Activated CD8-positive, alpha-beta T cell treated with anti-CD3 and anti-CD28 coated beads, Interleukin-2, amount 10 ng/mL, durations not matched to agents 7 days and 5 days (primary cell): ENCODE measurements at regions not wholly inside any gene's neighbourhood (a gene's known extent, or its start where the extent isn't known, plus 50 kb on each side); places are given as distances from the start of the nearest gene placed in this dataset.
"Not testable (repeated sequence)": the region's sequence is repeated elsewhere in the genome, so short reads cannot be mapped to it uniquely, and the experiment has no call there.

Source experiments
- ATAC-seq: fragments of 150-1000 bp; cut with Tn5 transposase; one replicate; pipeline ENCODE4 v1.10.0; 2021; ENCODE audit warnings: moderate library complexity
- CTCF ChIA-PET: fragments of 350-600 bp; sonication (Branson Sonifier 250); formaldehyde crosslinking; loops from one replicate; lab custom pipeline; 2021; ENCODE audit warnings: antibody characterized with exemption; lab: Charles Lee
- POLR2A ChIA-PET: fragments of 350-600 bp; sonication (Branson Sonifier 250); formaldehyde crosslinking; loops from one replicate; lab custom pipeline; 2021; ENCODE audit warnings: antibody characterized with exemption; lab: Charles Lee
- DNase-seq: peaks from one replicate; pipeline ENCODE4 v3.0.0-alpha.2; 2020
- H3K27ac Mint-ChIP-seq: one replicate; pipeline ENCODE4 v1.8.0; 2021; ENCODE audit warnings: mild to moderate bottlenecking, mixed read lengths
- H3K27me3 Mint-ChIP-seq: one replicate; pipeline ENCODE4 v1.8.0; 2021; ENCODE audit warnings: low read depth, mixed read lengths
- H3K36me3 Mint-ChIP-seq: one replicate; pipeline ENCODE4 v1.8.0; 2021; ENCODE audit warnings: low read depth, mixed read lengths
- H3K4me1 Mint-ChIP-seq: one replicate; pipeline ENCODE4 v1.8.0; 2021; ENCODE audit warnings: low read depth, mixed read lengths
- H3K4me3 Mint-ChIP-seq: one replicate; pipeline ENCODE4 v1.8.0; 2021; ENCODE audit warnings: mild to moderate bottlenecking, mixed read lengths
- H3K9me3 Mint-ChIP-seq: one replicate; pipeline ENCODE4 v1.8.0; 2022; ENCODE audit warnings: mixed read lengths; ENCODE audit not compliant: insufficient read depth

GRCh38 chr6:63467247-63467954, 104.9 kb upstream of the LOC128125822 start:
- Mint-ChIP-seq H3K4me1 (no peaks in the 10 kb centered on the region), H3K4me3 (no peak overlapping the region), H3K36me3 (no peaks in the 10 kb centered on the region), H3K27me3 (no peaks in the 10 kb centered on the region), H3K27ac (no peak overlapping the region), H3K9me3 (no peaks in the 10 kb centered on the region)
- ATAC-seq = no peak
- no peak for DNase-seq
- POLR2A ChIA-PET = no interaction called here
- CTCF ChIA-PET = no interaction called here

- H3K4me3 Mint-ChIP-seq, POLR2A ChIA-PET, H3K36me3 Mint-ChIP-seq, H3K4me1 Mint-ChIP-seq, H3K9me3 Mint-ChIP-seq, H3K27ac Mint-ChIP-seq, CTCF ChIA-PET, ATAC-seq, DNase-seq, H3K27me3 Mint-ChIP-seq: not testable (repeated sequence)
Measured at GRCh38 chr6:63471145-63471544, 101.1 kb upstream of the LOC128125822 start.

- CTCF ChIA-PET = no interaction called here
- Mint-ChIP-seq H3K4me1 (no peaks in the 10 kb centered on the region), H3K27ac (no peak overlapping the region)
Measured at GRCh38 chr6:63471654-63472053, 100.6 kb upstream of the LOC128125822 start.

GRCh38 chr6:63475707-63476106, 96.6 kb upstream of the LOC128125822 start:
- Mint-ChIP-seq H3K9me3 (no peaks in the 10 kb centered on the region), H3K4me3 (no peak overlapping the region), H3K27ac (no peak overlapping the region), H3K36me3 (no peaks in the 10 kb centered on the region), H3K27me3 (peaks cover 11% of the 10 kb centered on the region), H3K4me1 (no peaks in the 10 kb centered on the region)
- POLR2A ChIA-PET = no interaction called here
- CTCF ChIA-PET = no interaction called here
- DNase-seq (no peak), ATAC-seq (no peak)

More at GRCh38 chr6:63471654-63472053, 100.6 kb upstream of the LOC128125822 start:
- Mint-ChIP-seq H3K4me3 (no peak overlapping the region), H3K27me3 (peaks cover 5% of the 10 kb centered on the region), H3K9me3 (no peaks in the 10 kb centered on the region), H3K36me3 (no peaks in the 10 kb centered on the region)
- POLR2A ChIA-PET = no interaction called here
- ATAC-seq (no peak), DNase-seq (no peak)

GRCh38 chr6:63476302-63476701, 96.0 kb upstream of the LOC128125822 start:
- no peak for ATAC-seq
- no peak overlapping the region for H3K4me3 Mint-ChIP-seq
- ChIA-PET CTCF (no interaction called here), POLR2A (no interaction called here)
- H3K4me1 Mint-ChIP-seq = no peaks in the 10 kb centered on the region
- H3K36me3 Mint-ChIP-seq = no peaks in the 10 kb centered on the region
- H3K9me3 Mint-ChIP-seq = no peaks in the 10 kb centered on the region
- DNase-seq = no peak
- peaks cover 13% of the 10 kb centered on the region for H3K27me3 Mint-ChIP-seq
- no peak overlapping the region for H3K27ac Mint-ChIP-seq

- Mint-ChIP-seq H3K36me3 (no peaks in the 10 kb centered on the region), H3K9me3 (no peaks in the 10 kb centered on the region), H3K4me3 (no peak overlapping the region), H3K4me1 (no peaks in the 10 kb centered on the region), H3K27me3 (peaks cover 13% of the 10 kb centered on the region), H3K27ac (no peak overlapping the region)
- CTCF ChIA-PET = interaction anchor here (0.7 kb wide), 1 partner anchor 128 kb away, joined by 3 read pairs; no protein-coding TSS in a partner anchor
- no peak for DNase-seq
- no peak for ATAC-seq
- POLR2A ChIA-PET = no interaction called here
Measured at GRCh38 chr6:63477422-63478040, 94.7 kb upstream of the LOC128125822 start.

- no peaks in the 10 kb centered on the region for H3K9me3 Mint-ChIP-seq
- ATAC-seq = no peak
Measured at GRCh38 chr6:63478734-63479133, 93.5 kb upstream of the LOC128125822 start.

GRCh38 chr6:63486196-63486595, 86.1 kb upstream of the LOC128125822 start:
- DNase-seq = no peak
- Mint-ChIP-seq H3K9me3 (no peaks in the 10 kb centered on the region), H3K4me3 (no peak overlapping the region), H3K27ac (no peak overlapping the region), H3K36me3 (no peaks in the 10 kb centered on the region), H3K27me3 (peaks cover 3% of the 10 kb centered on the region), H3K4me1 (no peaks in the 10 kb centered on the region)
- POLR2A ChIA-PET = no interaction called here
- ATAC-seq = no peak
- CTCF ChIA-PET = no interaction called here

More at GRCh38 chr6:63478734-63479133, 93.5 kb upstream of the LOC128125822 start:
- H3K36me3 Mint-ChIP-seq = no peaks in the 10 kb centered on the region
- ChIA-PET CTCF (no interaction called here), POLR2A (no interaction called here)
- H3K4me3 Mint-ChIP-seq = no peak overlapping the region
- H3K27me3 Mint-ChIP-seq = peaks cover 13% of the 10 kb centered on the region
- no peak for DNase-seq
- H3K4me1 Mint-ChIP-seq = no peaks in the 10 kb centered on the region
- no peak overlapping the region for H3K27ac Mint-ChIP-seq

GRCh38 chr6:63487103-63487813, 85.0 kb upstream of the LOC128125822 start:
- POLR2A ChIA-PET = no interaction called here
- DNase-seq (no peak), ATAC-seq (no peak)
- peaks cover 3% of the 10 kb centered on the region for H3K27me3 Mint-ChIP-seq
- CTCF ChIA-PET = no interaction called here
- H3K36me3 Mint-ChIP-seq = no peaks in the 10 kb centered on the region
- no peaks in the 10 kb centered on the region for H3K9me3 Mint-ChIP-seq
- H3K4me1 Mint-ChIP-seq = no peaks in the 10 kb centered on the region
- no peak overlapping the region for H3K27ac Mint-ChIP-seq
- no peak overlapping the region for H3K4me3 Mint-ChIP-seq

GRCh38 chr6:63491119-63491518, 81.2 kb upstream of the LOC128125822 start:
- Mint-ChIP-seq H3K9me3 (no peaks in the 10 kb centered on the region), H3K4me3 (no peak overlapping the region), H3K27ac (no peak overlapping the region), H3K27me3 (peaks cover 12% of the 10 kb centered on the region), H3K4me1 (no peaks in the 10 kb centered on the region), H3K36me3 (no peaks in the 10 kb centered on the region)
- DNase-seq (no peak), ATAC-seq (no peak)
- CTCF ChIA-PET = no interaction called here
- POLR2A ChIA-PET = no interaction called here

GRCh38 chr6:63492476-63492875, 79.8 kb upstream of the LOC128125822 start:
- DNase-seq (no peak), ATAC-seq (no peak)
- ChIA-PET CTCF (interaction anchor here (1.0 kb wide), 1 partner anchor 139 kb away, joined by 3 read pairs; no protein-coding TSS in a partner anchor), POLR2A (no interaction called here)
- no peak overlapping the region for H3K4me3 Mint-ChIP-seq
- no peak overlapping the region for H3K27ac Mint-ChIP-seq
- H3K9me3 Mint-ChIP-seq = no peaks in the 10 kb centered on the region
- H3K4me1 Mint-ChIP-seq = no peaks in the 10 kb centered on the region
- H3K36me3 Mint-ChIP-seq = no peaks in the 10 kb centered on the region
- H3K27me3 Mint-ChIP-seq = peaks cover 12% of the 10 kb centered on the region

GRCh38 chr6:63493557-63493956, 78.7 kb upstream of the LOC128125822 start:
- Mint-ChIP-seq H3K4me1 (no peaks in the 10 kb centered on the region), H3K9me3 (no peaks in the 10 kb centered on the region), H3K27ac (no peak overlapping the region), H3K27me3 (peaks cover 18% of the 10 kb centered on the region), H3K4me3 (no peak overlapping the region), H3K36me3 (no peaks in the 10 kb centered on the region)
- DNase-seq (no peak), ATAC-seq (no peak)
- POLR2A ChIA-PET = no interaction called here
- CTCF ChIA-PET = no interaction called here
